DOHH2 (cell line): ENCODE measurements at regions not wholly inside any gene's neighbourhood (a gene's known extent, or its start where the extent isn't known, plus 50 kb on each side); places are given as distances from the start of the nearest gene placed in this dataset.

Source experiments
- H3F3A ChIP-seq: fragments of 200-600 bp; sonication (generic), shearing (Covaris generic); 2 replicates; pipeline ENCODE4 v1.6.0; 2016; ENCODE audit warnings: antibody characterized with exemption, mild to moderate bottlenecking; ENCODE audit not compliant: control insufficient read depth, insufficient read depth
- H3K27ac ChIP-seq: fragments of 200-600 bp; sonication (generic); 2 replicates; pipeline ENCODE4 v1.5.1; 2014; ENCODE audit warnings: low read depth, mild to moderate bottlenecking, low read length, moderate library complexity
- H3K27me3 ChIP-seq: fragments of 200-600 bp; sonication (generic); 2 replicates; pipeline ENCODE4 v1.6.1; 2014; ENCODE audit warnings: mild to moderate bottlenecking, low read length, mixed read lengths; ENCODE audit not compliant: control insufficient read depth
- H3K36me3 ChIP-seq: fragments of 200-600 bp; sonication (generic); 2 replicates; pipeline ENCODE4 v1.6.1; 2014; ENCODE audit warnings: mild to moderate bottlenecking, low read length, moderate library complexity, mixed read lengths; ENCODE audit not compliant: control insufficient read depth
- H3K4me1 ChIP-seq: fragments of 200-600 bp; sonication (generic); 2 replicates; pipeline ENCODE4 v1.6.1; 2014; ENCODE audit warnings: mild to moderate bottlenecking, low read length, mixed read lengths; ENCODE audit not compliant: control insufficient read depth
- H3K4me2 ChIP-seq: fragments of 200-600 bp; sonication (generic); 2 replicates; pipeline ENCODE4 v1.6.0; 2014; ENCODE audit warnings: mild to moderate bottlenecking, low read length, moderate library complexity
- H3K4me3 ChIP-seq: fragments of 200-600 bp; sonication (generic); 2 replicates; pipeline ENCODE4 v1.5.1; 2014; ENCODE audit warnings: mild to moderate bottlenecking, low read length, mixed read lengths
- H3K79me2 ChIP-seq: fragments of 200-600 bp; sonication (generic); 2 replicates; pipeline ENCODE4 v1.6.1; 2014; ENCODE audit warnings: mild to moderate bottlenecking, low read length, mixed read lengths; ENCODE audit not compliant: control insufficient read depth
- H3K9me2 ChIP-seq: fragments of 200-600 bp; sonication (generic); replicated peaks from 2 replicates; pipeline ENCODE4 v1.6.1; 2014; ENCODE audit warnings: mild to moderate bottlenecking, low read length, mixed read lengths; ENCODE audit not compliant: control insufficient read depth
- H3K9me3 ChIP-seq: fragments of 200-600 bp; sonication (generic); 2 replicates; pipeline ENCODE4 v1.6.1; 2014; ENCODE audit warnings: antibody characterized with exemption, low read length, mixed read lengths; ENCODE audit not compliant: control insufficient read depth, insufficient read depth
- H4K20me1 ChIP-seq: fragments of 200-600 bp; sonication (generic); 2 replicates; pipeline ENCODE4 v1.6.0; 2014; ENCODE audit warnings: low read depth, mild to moderate bottlenecking, antibody characterized with exemption, low read length, moderate library complexity; ENCODE audit not compliant: control insufficient read depth, insufficient read depth
- EZH2phosphoT487 ChIP-seq: fragments of 200-600 bp; sonication (generic); IDR thresholded peaks from 2 replicates; pipeline ENCODE4 v1.6.1; 2017; ENCODE audit warnings: borderline replicate concordance, mild to moderate bottlenecking, antibody characterized with exemption, low read length, moderate library complexity, mixed read lengths
- TF ChIP-seq, protein P1 (sequence below): fragments of 200-600 bp; sonication (generic); IDR thresholded peaks from one replicate; pipeline ENCODE4 v1.5.1; 2014; ENCODE audit warnings: antibody characterized with exemption, mild to moderate bottlenecking, low read depth, low read length; ENCODE audit not compliant: poor library complexity, severe bottlenecking

DNA sequence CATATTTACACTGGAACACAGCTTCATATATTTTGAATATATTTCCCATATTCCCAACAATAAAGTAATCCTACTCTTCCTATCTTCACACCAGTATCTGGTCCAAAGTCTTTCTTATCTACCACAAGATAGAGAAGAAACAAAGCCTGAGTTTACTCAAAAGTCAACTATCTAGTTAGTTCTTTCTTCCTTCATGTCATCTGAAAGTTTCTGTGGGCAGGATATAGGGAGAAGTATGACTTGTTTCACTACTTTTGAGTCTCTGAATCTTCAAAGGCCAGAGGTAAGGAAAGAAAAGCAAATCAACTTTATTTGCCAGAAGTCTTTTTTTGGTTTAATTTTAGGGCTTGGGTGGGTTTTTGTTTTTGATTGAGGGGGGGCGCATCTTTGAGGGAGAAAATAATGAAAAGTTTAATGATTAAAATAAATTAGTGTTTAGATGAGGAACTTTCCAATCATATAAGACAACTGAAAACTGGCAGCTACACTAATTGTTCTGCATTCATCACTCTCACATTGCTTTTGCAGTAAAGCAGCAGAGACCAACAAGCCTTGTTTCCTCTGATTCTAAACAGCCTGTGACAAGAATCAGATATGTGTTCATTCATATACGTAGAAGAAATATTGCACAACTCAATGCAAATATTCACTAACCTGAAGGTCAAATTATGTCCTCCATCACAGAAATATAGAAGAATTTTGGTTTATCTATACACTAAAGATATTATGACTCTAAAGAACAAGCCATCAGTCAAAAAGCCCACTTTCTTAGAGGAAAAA lies 421.4 kb downstream of the SHQ1 start:
- H3K27ac ChIP-seq: no peak overlapping the region
- H3K4me2 ChIP-seq: peak overlapping the region; percentile 6; the same call in 1 of the 2 replicates
- peaks cover 13% of the 10 kb centered on the region; the same call in 1 of the 2 replicates for H3K9me3 ChIP-seq
- peaks cover 97% of the 10 kb centered on the region for H3K79me2 ChIP-seq
- no peak overlapping the region for H3K4me3 ChIP-seq
- H3K4me1 ChIP-seq: peaks cover 38% of the 10 kb centered on the region
- H3K9me2 ChIP-seq: no peaks in the 10 kb centered on the region
- H3K36me3 ChIP-seq: peaks cover 11% of the 10 kb centered on the region
- TF ChIP-seq EZH2phosphoT487: no peak
- TF ChIP-seq, protein P1, sequence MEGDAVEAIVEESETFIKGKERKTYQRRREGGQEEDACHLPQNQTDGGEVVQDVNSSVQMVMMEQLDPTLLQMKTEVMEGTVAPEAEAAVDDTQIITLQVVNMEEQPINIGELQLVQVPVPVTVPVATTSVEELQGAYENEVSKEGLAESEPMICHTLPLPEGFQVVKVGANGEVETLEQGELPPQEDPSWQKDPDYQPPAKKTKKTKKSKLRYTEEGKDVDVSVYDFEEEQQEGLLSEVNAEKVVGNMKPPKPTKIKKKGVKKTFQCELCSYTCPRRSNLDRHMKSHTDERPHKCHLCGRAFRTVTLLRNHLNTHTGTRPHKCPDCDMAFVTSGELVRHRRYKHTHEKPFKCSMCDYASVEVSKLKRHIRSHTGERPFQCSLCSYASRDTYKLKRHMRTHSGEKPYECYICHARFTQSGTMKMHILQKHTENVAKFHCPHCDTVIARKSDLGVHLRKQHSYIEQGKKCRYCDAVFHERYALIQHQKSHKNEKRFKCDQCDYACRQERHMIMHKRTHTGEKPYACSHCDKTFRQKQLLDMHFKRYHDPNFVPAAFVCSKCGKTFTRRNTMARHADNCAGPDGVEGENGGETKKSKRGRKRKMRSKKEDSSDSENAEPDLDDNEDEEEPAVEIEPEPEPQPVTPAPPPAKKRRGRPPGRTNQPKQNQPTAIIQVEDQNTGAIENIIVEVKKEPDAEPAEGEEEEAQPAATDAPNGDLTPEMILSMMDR: no peak
- no peaks in the 10 kb centered on the region for H3K27me3 ChIP-seq
- peaks cover 2% of the 10 kb centered on the region; the same call in 1 of the 2 replicates for H3F3A ChIP-seq
- peaks cover 8% of the 10 kb centered on the region for H4K20me1 ChIP-seq

GRCh38 chr3:72423643-72424042 lies 424.6 kb downstream of the SHQ1 start:
- peaks cover 17% of the 10 kb centered on the region; the same call in 1 of the 2 replicates for H3K9me3 ChIP-seq
- H3K4me1 ChIP-seq: peaks cover 33% of the 10 kb centered on the region
- TF ChIP-seq, protein P1: no peak
- H3K4me3 ChIP-seq: no peak overlapping the region
- no peaks in the 10 kb centered on the region for H3K9me2 ChIP-seq
- peaks cover 14% of the 10 kb centered on the region for H4K20me1 ChIP-seq
- no peaks in the 10 kb centered on the region for H3K27me3 ChIP-seq
- H3F3A ChIP-seq: peaks cover 2% of the 10 kb centered on the region; the same call in 1 of the 2 replicates
- peaks cover 100% of the 10 kb centered on the region for H3K79me2 ChIP-seq
- H3K36me3 ChIP-seq: peaks cover 16% of the 10 kb centered on the region
- H3K27ac ChIP-seq: no peak overlapping the region
- no peak overlapping the region for H3K4me2 ChIP-seq

- Histone ChIP-seq H4K20me1 (peaks cover 17% of the 10 kb centered on the region), H3K36me3 (peaks cover 16% of the 10 kb centered on the region), H3K79me2 (peaks cover 100% of the 10 kb centered on the region), H3K9me2 (no peaks in the 10 kb centered on the region), H3K4me3 (no peak overlapping the region), H3K9me3 (peaks cover 17% of the 10 kb centered on the region; the same call in 1 of the 2 replicates), H3K4me2 (no peak overlapping the region), H3K27me3 (no peaks in the 10 kb centered on the region), H3K27ac (no peak overlapping the region), H3K4me1 (peaks cover 19% of the 10 kb centered on the region), H3F3A (no peaks in the 10 kb centered on the region)
- TF ChIP-seq EZH2phosphoT487: no peak
- TF ChIP-seq, protein P1: no peak
Measured at GRCh38 chr3:72421786-72422185, 426.5 kb downstream of the SHQ1 start.
